Gastroesophageal sphincter (tissue), 4 donors: ENCODE measurements at regions not wholly inside any gene's neighbourhood (a gene's known extent, or its start where the extent isn't known, plus 50 kb on each side); places are given as distances from the start of the nearest gene placed in this dataset.

ENCODE experiments used
- ATAC-seq: fragments of 150-250 bp; one replicate; pipeline ENCODE4 v1.9.1; 2016; ENCODE audit warnings: mild to moderate bottlenecking, moderate library complexity
- H3K27ac ChIP-seq, 4 donors: fragments of 200-600 bp; sonication (generic) in 3 of 4; 1 replicate in 3 of 4; 2 replicates in 1 of 4; pipeline ENCODE4 v1.5.1; 2016 to 2019
- H3K27me3 ChIP-seq: fragments of 200-600 bp; sonication (generic); one replicate; pipeline ENCODE4 v1.5.1; 2019
- H3K36me3 ChIP-seq, 2 donors: fragments of 200-600 bp; sonication (generic); one replicate each; pipeline ENCODE4 v1.5.1; 2019; ENCODE audit warnings: control low read depth in 1 of 2
- H3K4me1 ChIP-seq, 3 donors: fragments of 200-600 bp; sonication (generic); 1 replicate in 2 of 3; 2 replicates in 1 of 3; pipeline ENCODE4 v1.5.1; 2016 to 2019; ENCODE audit warnings: control low read depth in 2 of 3
- H3K4me3 ChIP-seq, 2 donors: fragments of 200-600 bp; sonication (generic); one replicate each; pipeline ENCODE4 v1.5.1; 2019; ENCODE audit warnings: mild to moderate bottlenecking in 1 of 2, moderate library complexity in 1 of 2
- H3K9me3 ChIP-seq, 3 donors: fragments of 200-600 bp; sonication (generic); one replicate each; pipeline ENCODE4 v1.5.1; 2017 to 2019; ENCODE audit warnings: control low read depth in 2 of 3
- EP300 ChIP-seq: sonication (generic); formaldehyde crosslinking; IDR thresholded peaks from one replicate; pipeline ENCODE4 v1.6.1; 2017; ENCODE audit warnings: antibody characterized with exemption, mild to moderate bottlenecking
- POLR2A ChIP-seq, 2 donors: fragments of 450-650 bp; IDR thresholded peaks; one replicate each; pipeline ENCODE4 v1.6.1; 2017; ENCODE audit warnings: antibody characterized with exemption in 2 of 2, mild to moderate bottlenecking in 2 of 2, moderate library complexity in 1 of 2
- POLR2AphosphoS5 ChIP-seq: sonication (generic); formaldehyde crosslinking; IDR thresholded peaks from one replicate; pipeline ENCODE4 v1.6.1; 2017; ENCODE audit warnings: antibody characterized with exemption
- WGBS, 2 donors: methylation state at CpG; one replicate each; pipeline ENCODE4 v1.1.5; 2018; ENCODE audit warnings: low coverage in 1 of 2; 5-methylcytosine and 5-hydroxymethylcytosine counted together
- TF ChIP-seq, protein P1 (sequence below), 4 experiments: fragments of 200-600 bp in 2 of 4; fragments of 450-650 bp in 2 of 4; sonication (generic) in 1 of 4; IDR thresholded peaks; one replicate each; pipeline ENCODE4 v1.5.1; 2017 to 2019; ENCODE audit warnings: antibody characterized with exemption in 4 of 4, mild to moderate bottlenecking in 2 of 4, moderate library complexity in 2 of 4

- 85 to 88% methylated on average over 8 to 9 of the region's 9 CpGs for WGBS, 2 donors
- Histone ChIP-seq H3K27ac (no peak overlapping the region), H3K9me3 (no peaks in the 10 kb centered on the region), H3K36me3 (no peaks in the 10 kb centered on the region), H3K27me3 (no peaks in the 10 kb centered on the region), H3K4me1 (peaks cover 3 to 27% (median 11%) of the 10 kb centered on the region in 3 donors), H3K4me3 (no peak overlapping the region)
- TF ChIP-seq POLR2AphosphoS5: no peak
- no peak for TF ChIP-seq POLR2A (IDR thresholded peaks at IDR 0.05)
- TF ChIP-seq, protein P1, sequence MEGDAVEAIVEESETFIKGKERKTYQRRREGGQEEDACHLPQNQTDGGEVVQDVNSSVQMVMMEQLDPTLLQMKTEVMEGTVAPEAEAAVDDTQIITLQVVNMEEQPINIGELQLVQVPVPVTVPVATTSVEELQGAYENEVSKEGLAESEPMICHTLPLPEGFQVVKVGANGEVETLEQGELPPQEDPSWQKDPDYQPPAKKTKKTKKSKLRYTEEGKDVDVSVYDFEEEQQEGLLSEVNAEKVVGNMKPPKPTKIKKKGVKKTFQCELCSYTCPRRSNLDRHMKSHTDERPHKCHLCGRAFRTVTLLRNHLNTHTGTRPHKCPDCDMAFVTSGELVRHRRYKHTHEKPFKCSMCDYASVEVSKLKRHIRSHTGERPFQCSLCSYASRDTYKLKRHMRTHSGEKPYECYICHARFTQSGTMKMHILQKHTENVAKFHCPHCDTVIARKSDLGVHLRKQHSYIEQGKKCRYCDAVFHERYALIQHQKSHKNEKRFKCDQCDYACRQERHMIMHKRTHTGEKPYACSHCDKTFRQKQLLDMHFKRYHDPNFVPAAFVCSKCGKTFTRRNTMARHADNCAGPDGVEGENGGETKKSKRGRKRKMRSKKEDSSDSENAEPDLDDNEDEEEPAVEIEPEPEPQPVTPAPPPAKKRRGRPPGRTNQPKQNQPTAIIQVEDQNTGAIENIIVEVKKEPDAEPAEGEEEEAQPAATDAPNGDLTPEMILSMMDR (IDR thresholded peaks at IDR 0.05): no peak
- no peak for TF ChIP-seq EP300
- no peak for ATAC-seq
Measured at GRCh38 chr3:34216711-34217335, 418.4 kb downstream of the PDCD6IP start.

GRCh38 chr3:34218706-34219385, 420.4 kb downstream of the PDCD6IP start:
- Histone ChIP-seq H3K4me3 (no peak overlapping the region), H3K4me1 (peaks cover 0 to 7% (median 0%) of the 10 kb centered on the region in 3 donors), H3K36me3 (no peaks in the 10 kb centered on the region), H3K9me3 (no peaks in the 10 kb centered on the region), H3K27ac (peak overlapping the region in 3 of 4 donors; percentile 32 to 49 (median 32)), H3K27me3 (no peaks in the 10 kb centered on the region)
- TF ChIP-seq, protein P1 (IDR thresholded peaks at IDR 0.05): no peak
- no peak for TF ChIP-seq POLR2A (IDR thresholded peaks at IDR 0.05)
- no peak for TF ChIP-seq POLR2AphosphoS5
- TF ChIP-seq EP300: no peak
- no peak for ATAC-seq
- WGBS, 2 donors: 54 to 70% methylated on average over 5 of the region's 5 CpGs

- TF ChIP-seq POLR2A (IDR thresholded peaks at IDR 0.05) (no peak), POLR2AphosphoS5 (no peak), EP300 (no peak)
- TF ChIP-seq, protein P1 (IDR thresholded peaks at IDR 0.05): no peak
- Histone ChIP-seq H3K27ac (peak overlapping the region in 1 of 4 donors; percentile 49), H3K9me3 (no peaks in the 10 kb centered on the region), H3K36me3 (no peaks in the 10 kb centered on the region), H3K4me3 (no peak overlapping the region), H3K4me1 (peaks cover 0 to 5% (median 0%) of the 10 kb centered on the region in 3 donors), H3K27me3 (no peaks in the 10 kb centered on the region)
- no peak for ATAC-seq
- WGBS, 2 donors: 91 to 100% methylated on average over 1 of the region's 1 CpG
Measured at GRCh38 chr3:34219556-34219955, 421.1 kb downstream of the PDCD6IP start.

- no peaks in the 10 kb centered on the region for H3K9me3 ChIP-seq
- H3K27ac ChIP-seq: no peak overlapping the region
- no peak overlapping the region for H3K4me3 ChIP-seq
- TF ChIP-seq EP300: no peak
- no peak for TF ChIP-seq POLR2AphosphoS5
- TF ChIP-seq, protein P1 (IDR thresholded peaks at IDR 0.05): no peak
- TF ChIP-seq POLR2A (IDR thresholded peaks at IDR 0.05): no peak
- no peaks in the 10 kb centered on the region for H3K36me3 ChIP-seq
- WGBS, 2 donors: 67 to 73% methylated on average over 3 of the region's 3 CpGs
- peaks cover 0 to 7% (median 0%) of the 10 kb centered on the region in 3 donors for H3K4me1 ChIP-seq
- no peak for ATAC-seq
- no peaks in the 10 kb centered on the region for H3K27me3 ChIP-seq
Measured at GRCh38 chr3:34225821-34226366, 427.5 kb downstream of the PDCD6IP start.
